HG03439 (cell line): ENCODE measurements at regions not wholly inside any gene's neighbourhood (a gene's known extent, or its start where the extent isn't known, plus 50 kb on each side); places are given as distances from the start of the nearest gene placed in this dataset.

Source experiments
- ATAC-seq: cut with Tn5 transposase; IDR thresholded peaks from one replicate; pipeline ENCODE4 v1.9.1; 2021; ENCODE audit warnings: mild to moderate bottlenecking, moderate library complexity; ENCODE audit not compliant: unreplicated experiment

GRCh38 chr7:33725111-33726025 is 180.0 kb upstream of the BMPER start:
- ATAC-seq: no peak

- no peak for ATAC-seq
Measured at GRCh38 chr7:33726582-33726981, 178.8 kb upstream of the BMPER start.

DNA sequence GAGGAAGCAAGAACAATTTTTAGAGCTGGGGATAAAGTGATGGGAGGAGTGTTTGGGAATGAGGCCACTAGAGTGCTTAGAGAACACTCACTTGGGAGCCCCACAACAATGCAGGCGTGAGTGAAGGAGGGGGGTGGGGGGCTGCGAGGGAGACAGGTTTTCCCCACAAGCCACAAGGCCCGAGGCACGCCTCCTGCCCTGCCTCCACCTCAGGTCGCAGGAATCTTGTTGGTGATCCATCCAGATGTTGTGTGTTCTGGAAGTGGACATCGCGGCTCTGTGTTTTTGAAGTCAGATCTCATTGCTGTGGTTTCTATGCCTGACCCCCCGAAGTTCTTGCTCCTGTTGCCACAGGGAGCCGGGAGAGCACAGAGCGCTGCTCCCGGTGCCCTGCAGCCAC is 178.0 kb upstream of the BMPER start:
- ATAC-seq: no peak

DNA sequence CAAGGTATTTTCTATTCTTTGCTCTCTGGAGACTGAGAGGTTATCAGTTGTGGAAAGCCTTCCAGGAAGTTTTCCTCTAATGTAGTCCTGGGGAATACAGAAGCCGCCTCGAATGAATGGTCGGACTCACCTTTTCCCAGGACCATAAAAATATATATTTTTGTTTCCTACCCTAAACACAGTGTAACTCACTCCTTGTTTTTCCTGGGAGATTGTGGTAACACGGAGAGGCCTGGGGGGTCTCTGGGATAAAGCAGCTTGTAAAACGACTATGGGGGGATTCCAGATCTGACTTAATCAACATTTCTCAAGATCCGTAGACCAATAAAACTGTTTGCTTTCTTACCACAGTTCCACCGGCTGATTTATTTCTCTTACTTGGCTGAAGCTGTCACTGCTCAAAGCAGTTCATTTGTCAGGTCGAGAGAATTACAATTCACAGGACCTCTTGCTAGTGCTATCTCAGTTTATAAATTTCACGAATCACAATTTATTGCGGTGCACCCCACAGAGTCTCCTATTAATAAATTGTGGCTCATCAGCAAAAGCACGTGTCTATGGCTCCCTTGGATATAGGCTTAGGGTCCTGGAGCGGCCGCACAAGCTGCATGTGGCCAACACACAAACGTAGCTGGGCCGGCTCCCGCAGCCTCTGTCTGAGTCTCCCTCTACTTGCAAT is 176.3 kb upstream of the BMPER start:
- no peak for ATAC-seq

GRCh38 chr7:33729726-33730125 is 175.6 kb upstream of the BMPER start:
- no peak for ATAC-seq

- no peak for ATAC-seq
Measured at GRCh38 chr7:33730958-33731357, 174.4 kb upstream of the BMPER start.

DNA sequence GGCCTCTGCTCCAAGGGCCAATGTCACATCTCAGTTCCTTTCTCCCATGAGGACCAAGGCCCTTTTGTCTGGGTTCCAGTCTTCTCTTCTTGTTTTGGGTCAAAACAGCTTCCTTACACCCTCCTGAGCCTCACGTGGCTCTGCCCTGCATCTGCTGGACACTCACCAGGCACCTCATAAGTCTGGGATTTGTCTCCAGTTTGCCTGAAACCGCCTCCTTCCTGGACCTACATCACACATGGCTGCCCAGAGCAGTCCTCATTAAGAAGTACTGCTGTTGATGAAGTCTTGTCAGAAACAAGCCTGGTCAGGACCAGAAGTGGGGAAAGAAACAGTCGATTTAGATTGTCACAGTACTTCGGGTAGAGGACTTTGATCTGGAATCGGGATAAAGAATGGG is 173.4 kb upstream of the BMPER start:
- ATAC-seq: no peak

DNA sequence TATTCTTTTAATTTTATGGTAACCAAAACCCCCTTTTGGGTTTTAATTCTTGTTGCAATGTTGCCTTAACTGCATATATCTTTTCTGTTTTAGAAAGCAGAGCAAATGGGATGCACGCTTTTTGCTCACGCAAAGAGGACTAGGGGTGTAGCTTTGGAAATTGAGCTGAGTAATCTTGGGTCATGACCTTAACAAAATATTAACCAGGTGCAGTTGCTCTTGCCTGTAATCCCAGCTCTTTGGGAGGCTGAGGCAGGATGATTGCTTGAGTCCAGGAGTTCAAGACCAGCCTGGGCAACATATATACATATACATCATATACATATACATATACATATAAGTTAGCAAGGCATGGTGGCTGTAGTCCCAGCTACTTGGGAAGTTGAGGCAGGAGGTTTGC is 172.9 kb upstream of the BMPER start:
- no peak for ATAC-seq

GRCh38 chr7:33733870-33734650 is 171.3 kb upstream of the BMPER start:
- no peak for ATAC-seq

DNA sequence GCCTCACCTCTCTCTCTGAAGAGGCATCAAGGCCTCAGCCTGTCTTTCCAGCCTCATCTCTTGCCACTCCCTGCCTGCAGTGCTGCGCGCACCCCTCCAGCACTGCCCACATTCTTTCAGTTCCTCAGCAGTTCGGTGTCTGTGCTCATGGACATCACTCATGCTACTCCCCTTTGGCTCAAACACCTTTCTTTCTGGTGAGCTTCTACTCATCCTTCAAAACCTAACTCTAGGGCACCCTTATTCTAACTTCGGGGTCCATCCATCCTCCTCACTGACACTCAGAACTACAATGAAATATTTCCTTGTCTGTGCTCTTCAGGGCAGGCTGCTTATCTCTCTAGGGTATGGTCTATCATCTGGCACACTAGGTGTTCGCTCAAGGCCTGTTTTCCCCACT is 169.9 kb upstream of the BMPER start:
- no peak for ATAC-seq

- ATAC-seq: no peak
Measured at GRCh38 chr7:33736521-33737221, 168.7 kb upstream of the BMPER start.

- no peak for ATAC-seq
Measured at GRCh38 chr7:33738260-33738935, 166.9 kb upstream of the BMPER start.

GRCh38 chr7:33739286-33739685 is 166.1 kb upstream of the BMPER start:
- ATAC-seq: no peak

DNA sequence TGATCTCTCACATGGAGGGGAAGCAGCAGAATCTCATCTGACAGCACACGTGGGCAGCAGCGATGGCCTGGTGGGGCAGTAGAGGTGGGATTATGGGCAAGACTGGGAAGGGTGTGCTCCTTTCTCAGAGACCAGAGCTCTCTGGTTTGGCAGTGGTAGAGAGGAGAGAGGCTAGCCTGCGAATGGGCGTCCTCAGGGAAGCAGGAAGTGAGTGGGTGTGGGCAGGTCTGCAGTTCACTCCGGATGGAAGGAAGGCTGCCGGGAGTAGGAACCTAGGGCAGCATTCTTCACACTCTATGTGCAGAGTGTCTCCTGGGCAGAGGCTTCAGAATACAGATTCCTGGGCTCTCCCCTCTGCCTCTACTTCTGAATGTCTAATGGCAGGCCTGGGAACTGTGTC is 162.8 kb upstream of the BMPER start:
- ATAC-seq: no peak

DNA sequence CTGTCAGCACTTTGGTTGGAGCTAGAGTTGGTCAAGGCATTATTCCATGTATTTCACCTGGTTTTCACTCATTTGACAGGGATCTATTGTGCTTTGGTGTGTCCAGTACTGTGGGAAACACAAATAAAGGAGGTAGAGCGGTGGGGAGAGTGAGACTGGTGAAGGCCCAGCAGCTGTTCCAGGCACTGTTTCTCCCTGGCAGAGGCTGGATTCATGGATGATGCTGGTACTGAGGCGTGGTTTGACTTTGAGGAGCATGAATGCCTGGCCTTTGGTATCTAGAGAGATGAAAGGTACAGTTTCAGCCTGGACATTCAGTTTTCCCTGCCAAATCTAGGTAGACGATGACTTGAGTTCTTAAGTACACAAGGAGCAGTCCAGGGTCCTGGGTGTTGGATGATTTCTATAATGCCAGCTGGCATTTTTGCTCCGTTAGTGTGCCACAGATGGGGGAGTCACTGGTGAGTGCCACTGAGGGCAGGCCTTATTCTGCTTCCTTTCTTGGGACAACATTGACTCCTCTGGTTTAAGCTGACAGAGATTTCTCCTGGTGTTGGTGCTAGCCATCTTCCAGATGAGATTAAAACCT is 162.2 kb upstream of the BMPER start:
- ATAC-seq: no peak

- ATAC-seq: no peak
Measured at GRCh38 chr7:33743594-33743993, 161.7 kb upstream of the BMPER start.

DNA sequence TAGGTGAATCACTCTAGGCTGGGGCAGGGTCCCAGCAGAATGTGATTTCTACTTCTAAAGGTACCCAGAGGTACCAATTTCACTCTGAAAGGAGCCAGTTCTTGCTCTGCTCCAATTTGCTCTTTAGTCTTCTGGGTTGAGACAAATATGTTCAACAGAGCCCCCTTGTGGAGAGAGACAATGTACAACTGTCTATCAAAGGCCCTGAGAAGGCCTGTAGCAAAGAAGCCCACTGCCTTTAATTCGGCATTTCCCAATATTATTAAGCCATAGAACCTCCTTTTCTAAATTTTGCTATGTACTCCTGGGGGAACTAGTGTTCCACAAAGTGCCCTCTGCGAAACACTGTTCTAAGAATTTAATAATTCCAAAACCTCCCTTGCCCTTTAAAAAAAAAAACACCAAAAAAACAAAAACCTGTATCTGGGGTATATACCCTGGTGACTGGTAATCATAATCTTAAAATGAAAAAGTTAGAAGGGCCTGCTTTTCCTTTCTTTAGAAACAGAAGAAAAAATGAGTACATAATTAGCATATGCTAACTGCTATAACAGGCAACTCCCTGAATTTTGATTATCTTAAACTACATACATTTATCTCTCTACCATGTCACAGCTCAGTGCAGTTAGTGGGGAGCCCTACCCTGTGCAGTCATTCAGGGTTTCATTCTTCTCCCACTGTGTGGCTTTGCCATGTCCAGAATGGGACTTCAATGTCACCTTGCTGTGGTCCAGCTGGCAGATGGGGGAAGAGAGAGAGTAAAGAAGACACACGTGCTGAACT is 160.9 kb upstream of the BMPER start:
- no peak for ATAC-seq

DNA sequence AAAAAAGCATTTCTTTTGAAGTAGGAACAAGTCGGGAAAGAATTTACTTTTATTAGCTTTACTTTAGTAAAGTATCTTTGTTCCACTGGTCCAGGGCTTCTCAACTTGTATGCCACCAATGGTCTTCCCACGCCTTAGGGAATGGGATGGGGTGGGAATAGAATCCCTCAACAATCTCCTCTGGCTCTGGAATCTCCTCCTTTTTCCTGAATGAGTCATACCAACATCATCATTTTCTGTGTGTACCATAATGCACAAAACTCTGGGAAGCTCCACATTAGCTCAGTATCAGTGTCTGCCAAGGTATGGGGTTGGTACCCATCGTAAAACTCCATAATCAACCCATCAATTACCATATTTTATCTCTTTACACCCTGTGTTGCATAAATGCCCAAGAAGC is 159.4 kb upstream of the BMPER start:
- no peak for ATAC-seq

GRCh38 chr7:33748793-33749192 is 156.5 kb upstream of the BMPER start:
- ATAC-seq: no peak
